GM23338 (cell line): ENCODE measurements at regions not wholly inside any gene's neighbourhood (a gene's known extent, or its start where the extent isn't known, plus 50 kb on each side); places are given as distances from the start of the nearest gene placed in this dataset.

Experiments used
- CREB1 ChIP-seq: fragments of 250-450 bp; sonication (Bioruptor Pico); IDR thresholded peaks from 2 replicates; pipeline ENCODE4 v1.5.0; 2020; ENCODE audit warnings: low read depth, mild to moderate bottlenecking, moderate library complexity
- EZH2 ChIP-seq: fragments of 200-600 bp; sonication (generic); IDR thresholded peaks from one replicate; pipeline ENCODE4 v1.8.0; 2017; ENCODE audit warnings: antibody characterized with exemption, mild to moderate bottlenecking, low read depth; ENCODE audit not compliant: unreplicated experiment
- JUNB ChIP-seq: IDR thresholded peaks from one replicate; pipeline ENCODE4 v1.6.1; 2016; ENCODE audit warnings: antibody characterized with exemption; ENCODE audit not compliant: unreplicated experiment
- NANOG ChIP-seq: IDR thresholded peaks from 2 replicates; pipeline ENCODE4 v1.6.1; 2016; ENCODE audit warnings: antibody characterized with exemption, borderline replicate concordance
- ZNF114 ChIP-seq: fragments of 250-450 bp; sonication (Bioruptor Pico); IDR thresholded peaks from 2 replicates; pipeline ENCODE4 v1.5.0; 2020; ENCODE audit warnings: mild to moderate bottlenecking, moderate library complexity
- ZNF331 ChIP-seq: fragments of 250-450 bp; sonication (Bioruptor Pico); IDR thresholded peaks from 2 replicates; pipeline ENCODE4 v1.5.0; 2020; ENCODE audit warnings: low read depth, mild to moderate bottlenecking, moderate library complexity
- TF ChIP-seq, protein P1 (sequence below): fragments of 250-450 bp; sonication (Bioruptor Pico); IDR thresholded peaks from 2 replicates; pipeline ENCODE4 v1.5.0; 2020; ENCODE audit warnings: mild to moderate bottlenecking, moderate library complexity
- TF ChIP-seq, protein P2 (sequence below): IDR thresholded peaks from one replicate; pipeline ENCODE4 v1.6.1; 2018; ENCODE audit warnings: antibody characterized with exemption; ENCODE audit not compliant: unreplicated experiment

DNA sequence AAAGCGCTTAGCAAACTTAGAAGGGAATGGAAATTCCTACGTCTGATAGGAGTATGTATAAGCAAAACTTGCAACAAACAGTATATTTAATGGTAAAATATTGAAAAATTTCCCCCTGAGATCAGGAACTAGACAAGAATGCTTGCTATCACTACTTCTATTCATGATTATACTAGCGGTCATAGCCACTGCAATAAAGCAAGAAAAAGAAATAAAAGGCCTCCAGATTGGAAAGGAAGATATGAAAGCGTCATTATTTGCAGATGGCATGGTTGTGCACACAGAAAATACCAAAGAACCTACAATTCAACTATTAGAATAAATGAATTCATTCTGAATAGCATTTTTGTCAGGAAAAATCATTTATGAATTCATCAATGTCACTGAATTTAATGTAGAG lies 87.2 kb upstream of the BCOR start (continued):
- TF ChIP-seq, protein P1, sequence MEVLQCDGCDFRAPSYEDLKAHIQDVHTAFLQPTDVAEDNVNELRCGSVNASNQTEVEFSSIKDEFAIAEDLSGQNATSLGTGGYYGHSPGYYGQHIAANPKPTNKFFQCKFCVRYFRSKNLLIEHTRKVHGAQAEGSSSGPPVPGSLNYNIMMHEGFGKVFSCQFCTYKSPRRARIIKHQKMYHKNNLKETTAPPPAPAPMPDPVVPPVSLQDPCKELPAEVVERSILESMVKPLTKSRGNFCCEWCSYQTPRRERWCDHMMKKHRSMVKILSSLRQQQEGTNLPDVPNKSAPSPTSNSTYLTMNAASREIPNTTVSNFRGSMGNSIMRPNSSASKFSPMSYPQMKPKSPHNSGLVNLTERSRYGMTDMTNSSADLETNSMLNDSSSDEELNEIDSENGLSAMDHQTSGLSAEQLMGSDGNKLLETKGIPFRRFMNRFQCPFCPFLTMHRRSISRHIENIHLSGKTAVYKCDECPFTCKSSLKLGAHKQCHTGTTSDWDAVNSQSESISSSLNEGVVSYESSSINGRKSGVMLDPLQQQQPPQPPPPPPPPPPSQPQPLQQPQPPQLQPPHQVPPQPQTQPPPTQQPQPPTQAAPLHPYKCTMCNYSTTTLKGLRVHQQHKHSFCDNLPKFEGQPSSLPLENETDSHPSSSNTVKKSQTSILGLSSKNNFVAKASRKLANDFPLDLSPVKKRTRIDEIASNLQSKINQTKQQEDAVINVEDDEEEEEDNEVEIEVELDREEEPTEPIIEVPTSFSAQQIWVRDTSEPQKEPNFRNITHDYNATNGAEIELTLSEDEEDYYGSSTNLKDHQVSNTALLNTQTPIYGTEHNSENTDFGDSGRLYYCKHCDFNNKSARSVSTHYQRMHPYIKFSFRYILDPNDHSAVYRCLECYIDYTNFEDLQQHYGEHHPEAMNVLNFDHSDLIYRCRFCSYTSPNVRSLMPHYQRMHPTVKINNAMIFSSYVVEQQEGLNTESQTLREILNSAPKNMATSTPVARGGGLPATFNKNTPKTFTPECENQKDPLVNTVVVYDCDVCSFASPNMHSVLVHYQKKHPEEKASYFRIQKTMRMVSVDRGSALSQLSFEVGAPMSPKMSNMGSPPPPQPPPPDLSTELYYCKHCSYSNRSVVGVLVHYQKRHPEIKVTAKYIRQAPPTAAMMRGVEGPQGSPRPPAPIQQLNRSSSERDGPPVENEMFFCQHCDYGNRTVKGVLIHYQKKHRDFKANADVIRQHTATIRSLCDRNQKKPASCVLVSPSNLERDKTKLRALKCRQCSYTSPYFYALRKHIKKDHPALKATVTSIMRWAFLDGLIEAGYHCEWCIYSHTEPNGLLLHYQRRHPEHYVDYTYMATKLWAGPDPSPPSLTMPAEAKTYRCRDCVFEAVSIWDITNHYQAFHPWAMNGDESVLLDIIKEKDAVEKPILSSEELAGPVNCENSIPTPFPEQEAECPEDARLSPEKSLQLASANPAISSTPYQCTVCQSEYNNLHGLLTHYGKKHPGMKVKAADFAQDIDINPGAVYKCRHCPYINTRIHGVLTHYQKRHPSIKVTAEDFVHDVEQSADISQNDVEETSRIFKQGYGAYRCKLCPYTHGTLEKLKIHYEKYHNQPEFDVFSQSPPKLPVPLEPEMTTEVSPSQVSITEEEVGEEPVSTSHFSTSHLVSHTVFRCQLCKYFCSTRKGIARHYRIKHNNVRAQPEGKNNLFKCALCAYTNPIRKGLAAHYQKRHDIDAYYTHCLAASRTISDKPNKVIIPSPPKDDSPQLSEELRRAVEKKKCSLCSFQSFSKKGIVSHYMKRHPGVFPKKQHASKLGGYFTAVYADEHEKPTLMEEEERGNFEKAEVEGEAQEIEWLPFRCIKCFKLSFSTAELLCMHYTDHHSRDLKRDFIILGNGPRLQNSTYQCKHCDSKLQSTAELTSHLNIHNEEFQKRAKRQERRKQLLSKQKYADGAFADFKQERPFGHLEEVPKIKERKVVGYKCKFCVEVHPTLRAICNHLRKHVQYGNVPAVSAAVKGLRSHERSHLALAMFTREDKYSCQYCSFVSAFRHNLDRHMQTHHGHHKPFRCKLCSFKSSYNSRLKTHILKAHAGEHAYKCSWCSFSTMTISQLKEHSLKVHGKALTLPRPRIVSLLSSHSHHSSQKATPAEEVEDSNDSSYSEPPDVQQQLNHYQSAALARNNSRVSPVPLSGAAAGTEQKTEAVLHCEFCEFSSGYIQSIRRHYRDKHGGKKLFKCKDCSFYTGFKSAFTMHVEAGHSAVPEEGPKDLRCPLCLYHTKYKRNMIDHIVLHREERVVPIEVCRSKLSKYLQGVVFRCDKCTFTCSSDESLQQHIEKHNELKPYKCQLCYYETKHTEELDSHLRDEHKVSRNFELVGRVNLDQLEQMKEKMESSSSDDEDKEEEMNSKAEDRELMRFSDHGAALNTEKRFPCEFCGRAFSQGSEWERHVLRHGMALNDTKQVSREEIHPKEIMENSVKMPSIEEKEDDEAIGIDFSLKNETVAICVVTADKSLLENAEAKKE (CRISPR knock-in tag) = no peak
- TF ChIP-seq JUNB (no peak), ZNF331 (CRISPR knock-in tag) (no peak), EZH2 (no peak), NANOG (no peak), CREB1 (no peak), ZNF114 (no peak)
- TF ChIP-seq, protein P2, sequence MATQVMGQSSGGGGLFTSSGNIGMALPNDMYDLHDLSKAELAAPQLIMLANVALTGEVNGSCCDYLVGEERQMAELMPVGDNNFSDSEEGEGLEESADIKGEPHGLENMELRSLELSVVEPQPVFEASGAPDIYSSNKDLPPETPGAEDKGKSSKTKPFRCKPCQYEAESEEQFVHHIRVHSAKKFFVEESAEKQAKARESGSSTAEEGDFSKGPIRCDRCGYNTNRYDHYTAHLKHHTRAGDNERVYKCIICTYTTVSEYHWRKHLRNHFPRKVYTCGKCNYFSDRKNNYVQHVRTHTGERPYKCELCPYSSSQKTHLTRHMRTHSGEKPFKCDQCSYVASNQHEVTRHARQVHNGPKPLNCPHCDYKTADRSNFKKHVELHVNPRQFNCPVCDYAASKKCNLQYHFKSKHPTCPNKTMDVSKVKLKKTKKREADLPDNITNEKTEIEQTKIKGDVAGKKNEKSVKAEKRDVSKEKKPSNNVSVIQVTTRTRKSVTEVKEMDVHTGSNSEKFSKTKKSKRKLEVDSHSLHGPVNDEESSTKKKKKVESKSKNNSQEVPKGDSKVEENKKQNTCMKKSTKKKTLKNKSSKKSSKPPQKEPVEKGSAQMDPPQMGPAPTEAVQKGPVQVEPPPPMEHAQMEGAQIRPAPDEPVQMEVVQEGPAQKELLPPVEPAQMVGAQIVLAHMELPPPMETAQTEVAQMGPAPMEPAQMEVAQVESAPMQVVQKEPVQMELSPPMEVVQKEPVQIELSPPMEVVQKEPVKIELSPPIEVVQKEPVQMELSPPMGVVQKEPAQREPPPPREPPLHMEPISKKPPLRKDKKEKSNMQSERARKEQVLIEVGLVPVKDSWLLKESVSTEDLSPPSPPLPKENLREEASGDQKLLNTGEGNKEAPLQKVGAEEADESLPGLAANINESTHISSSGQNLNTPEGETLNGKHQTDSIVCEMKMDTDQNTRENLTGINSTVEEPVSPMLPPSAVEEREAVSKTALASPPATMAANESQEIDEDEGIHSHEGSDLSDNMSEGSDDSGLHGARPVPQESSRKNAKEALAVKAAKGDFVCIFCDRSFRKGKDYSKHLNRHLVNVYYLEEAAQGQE = no peak
